Suprapubic skin (tissue), 4 donors: ENCODE measurements at regions not wholly inside any gene's neighbourhood (a gene's known extent, or its start where the extent isn't known, plus 50 kb on each side); places are given as distances from the start of the nearest gene placed in this dataset.

Experiments
- CTCF ChIP-seq, 2 donors: fragments of 200-600 bp in 1 of 2; fragments of 450-650 bp in 1 of 2; sonication (generic) in 1 of 2; IDR thresholded peaks; one replicate each; pipeline ENCODE4 v1.5.1; 2016 to 2019; ENCODE audit warnings: antibody characterized with exemption in 2 of 2, mild to moderate bottlenecking in 1 of 2, moderate library complexity in 1 of 2
- EP300 ChIP-seq: sonication (generic); formaldehyde crosslinking; IDR thresholded peaks from one replicate; pipeline ENCODE4 v1.6.1; 2017; ENCODE audit warnings: antibody characterized with exemption
- POLR2A ChIP-seq, 2 donors: fragments of 450-650 bp; IDR thresholded peaks; one replicate each; pipeline ENCODE4 v1.6.1; 2017; ENCODE audit warnings: antibody characterized with exemption in 2 of 2, mild to moderate bottlenecking in 2 of 2, moderate library complexity in 2 of 2
- POLR2AphosphoS5 ChIP-seq, 3 donors: sonication (generic); formaldehyde crosslinking; IDR thresholded peaks; one replicate each; pipeline ENCODE4 v1.6.1; 2017; ENCODE audit warnings: antibody characterized with exemption in 3 of 3

- TF ChIP-seq CTCF (IDR thresholded peaks at IDR 0.05), result no peak
- no peak for TF ChIP-seq POLR2AphosphoS5 (IDR thresholded peaks at IDR 0.05)
- TF ChIP-seq POLR2A (IDR thresholded peaks at IDR 0.05), result no peak
- no peak for TF ChIP-seq EP300
Measured at GRCh38 chr7:3117488-3118231, 74.0 kb upstream of the CARD11 start.
